ENCODE measurements at regions not wholly inside any gene's neighbourhood (a gene's known extent, or its start where the extent isn't known, plus 50 kb on each side); places are given as distances from the start of the nearest gene placed in this dataset.

DNA sequence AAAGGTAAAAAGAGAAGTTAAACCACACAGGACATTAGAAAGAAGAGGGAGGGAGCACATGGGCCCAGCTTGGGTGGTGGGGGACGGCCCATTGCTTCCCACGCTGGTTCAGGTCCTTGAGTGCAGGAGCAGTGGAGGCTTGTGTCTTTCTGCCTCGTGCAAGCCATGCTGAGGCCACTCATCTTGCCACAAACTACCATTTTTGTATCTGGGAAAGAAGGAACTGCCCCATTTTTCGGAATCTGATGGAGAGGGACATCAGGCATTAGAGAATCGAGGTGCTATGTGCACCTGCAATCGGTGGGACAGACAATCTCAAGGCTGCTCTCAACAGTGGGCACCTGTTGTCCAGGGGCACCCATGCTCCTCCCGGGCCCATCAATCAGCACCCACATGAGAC, 234.5 kb downstream of the KLF13 start:
- ATAC-seq (no peak), DNase-seq (no peak)
- Histone ChIP-seq H3K4me2 (ENCODE audit: low read length) (no peak overlapping the region), H3K27ac (ENCODE audit: low read length) (no peak overlapping the region), H3K36me3 (ENCODE audit: low read depth, low read length) (no peaks in the 10 kb centered on the region), H3K27me3 (ENCODE audit: low read length) (peaks cover 13% of the 10 kb centered on the region; the same call in 1 of the 2 replicates), H3K79me2 (ENCODE audit: low read length) (no peaks in the 10 kb centered on the region), H3K4me1 (ENCODE audit: insufficient read depth, low read length) (no peaks in the 10 kb centered on the region), H3K9ac (ENCODE audit: low read length) (no peak overlapping the region), H4K20me1 (ENCODE audit: low read length) (no peaks in the 10 kb centered on the region), H3K9me2 (replicated peaks; ENCODE audit: low read length) (no peaks in the 10 kb centered on the region), H3K9me3 (ENCODE audit: low read length) (no peaks in the 10 kb centered on the region), H3K4me3 (ENCODE audit: low read length) (no peak overlapping the region), H2AFZ (ENCODE audit: low read length) (no peak overlapping the region), H3F3A (ENCODE audit: low read length, unreplicated experiment) (no peaks in the 10 kb centered on the region)
- BruUV-seq (replicated peaks), result no TSS peak
- POLR2A ChIA-PET (ENCODE audit: unreplicated experiment), result no interaction called here
- no peak for TF ChIP-seq EZH2 (IDR thresholded peaks at IDR 0.05; ENCODE audit: low read length, unreplicated experiment)
- no peak for TF ChIP-seq CTCF (conservative IDR thresholded peaks at IDR 0.05; ENCODE audit: low read depth, low read length)
- no peak for TF ChIP-seq EZH2phosphoT487 (IDR thresholded peaks at IDR 0.05; ENCODE audit: borderline replicate concordance, low read length)
- CTCF ChIA-PET, result no interaction called here
- intact Hi-C loops (cut with micrococcal nuclease), result no loop called here

GRCh38 chr15:31563001-31563400, 236.4 kb downstream of the KLF13 start:
- ATAC-seq (no peak), DNase-seq (no peak)
- no peak overlapping the region for H3K9ac ChIP-seq (ENCODE audit: low read length)
- no peaks in the 10 kb centered on the region for H3K4me1 ChIP-seq (ENCODE audit: insufficient read depth, low read length)
- H3K9me2 ChIP-seq (replicated peaks; ENCODE audit: low read length), result no peaks in the 10 kb centered on the region
- no peak overlapping the region for H3K4me3 ChIP-seq (ENCODE audit: low read length)
- H3K36me3 ChIP-seq (ENCODE audit: low read depth, low read length), result no peaks in the 10 kb centered on the region
- CTCF ChIA-PET, result no interaction called here
- no peak overlapping the region for H3K27ac ChIP-seq (ENCODE audit: low read length)
- peaks cover 17% of the 10 kb centered on the region; the same call in 1 of the 2 replicates for H3K27me3 ChIP-seq (ENCODE audit: low read length)
- no TSS peak for BruUV-seq (replicated peaks)
- intact Hi-C loops (cut with micrococcal nuclease), result no loop called here
- H3F3A ChIP-seq (ENCODE audit: low read length, unreplicated experiment), result no peaks in the 10 kb centered on the region
- no peaks in the 10 kb centered on the region for H3K79me2 ChIP-seq (ENCODE audit: low read length)
- TF ChIP-seq EZH2 (IDR thresholded peaks at IDR 0.05; ENCODE audit: low read length, unreplicated experiment) (no peak), EZH2phosphoT487 (IDR thresholded peaks at IDR 0.05; ENCODE audit: borderline replicate concordance, low read length) (no peak), CTCF (conservative IDR thresholded peaks at IDR 0.05; ENCODE audit: low read depth, low read length) (no peak)
- H3K9me3 ChIP-seq (ENCODE audit: low read length), result no peaks in the 10 kb centered on the region
- H2AFZ ChIP-seq (ENCODE audit: low read length), result no peak overlapping the region
- no peak overlapping the region for H3K4me2 ChIP-seq (ENCODE audit: low read length)
- no peaks in the 10 kb centered on the region for H4K20me1 ChIP-seq (ENCODE audit: low read length)
- POLR2A ChIA-PET (ENCODE audit: unreplicated experiment), result no interaction called here

DNA sequence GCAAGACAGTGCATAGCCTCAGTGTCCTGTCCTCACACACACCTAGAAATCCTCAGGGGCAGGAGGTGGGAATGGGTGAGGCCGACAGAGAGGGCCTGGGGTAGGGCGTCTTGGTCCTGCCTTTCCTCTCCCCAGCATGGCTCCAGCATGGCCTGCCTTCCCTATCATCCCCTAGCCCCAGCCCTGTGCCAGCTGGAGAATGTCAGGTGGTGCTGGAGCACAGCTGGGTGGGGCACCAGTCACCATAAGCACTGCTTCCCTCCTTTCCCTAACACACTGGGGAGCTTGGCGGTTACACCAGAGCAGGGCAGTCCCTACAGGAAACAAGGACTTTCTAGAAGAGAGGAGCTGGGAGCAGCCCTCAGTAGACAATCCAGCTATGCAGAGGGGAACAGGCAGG, 236.8 kb downstream of the KLF13 start:
- no TSS peak for BruUV-seq (replicated peaks)
- ATAC-seq (no peak), DNase-seq (no peak)
- Histone ChIP-seq H3K27me3 (ENCODE audit: low read length) (peaks cover 17% of the 10 kb centered on the region; the same call in 1 of the 2 replicates), H3K4me3 (ENCODE audit: low read length) (no peak overlapping the region), H4K20me1 (ENCODE audit: low read length) (no peaks in the 10 kb centered on the region), H3F3A (ENCODE audit: low read length, unreplicated experiment) (no peaks in the 10 kb centered on the region), H2AFZ (ENCODE audit: low read length) (no peak overlapping the region), H3K9ac (ENCODE audit: low read length) (no peak overlapping the region), H3K4me2 (ENCODE audit: low read length) (no peak overlapping the region), H3K79me2 (ENCODE audit: low read length) (no peaks in the 10 kb centered on the region), H3K27ac (ENCODE audit: low read length) (no peak overlapping the region), H3K9me2 (replicated peaks; ENCODE audit: low read length) (no peaks in the 10 kb centered on the region), H3K9me3 (ENCODE audit: low read length) (no peaks in the 10 kb centered on the region), H3K36me3 (ENCODE audit: low read depth, low read length) (no peaks in the 10 kb centered on the region), H3K4me1 (ENCODE audit: insufficient read depth, low read length) (no peaks in the 10 kb centered on the region)
- ChIA-PET POLR2A (ENCODE audit: unreplicated experiment) (no interaction called here), CTCF (no interaction called here)
- no peak for TF ChIP-seq EZH2 (IDR thresholded peaks at IDR 0.05; ENCODE audit: low read length, unreplicated experiment)
- TF ChIP-seq EZH2phosphoT487 (IDR thresholded peaks at IDR 0.05; ENCODE audit: borderline replicate concordance, low read length), result no peak
- no peak for TF ChIP-seq CTCF (conservative IDR thresholded peaks at IDR 0.05; ENCODE audit: low read depth, low read length)
- intact Hi-C loops (cut with micrococcal nuclease), result no loop called here

All from PC-3 (cell line).